Activated CD8-positive, alpha-beta memory T cell treated with anti-CD3 and anti-CD28 coated beads, Interleukin-2, amount 10 ng/mL, durations not matched to agents 7 days and 5 days (primary cell): ENCODE measurements at regions not wholly inside any gene's neighbourhood (a gene's known extent, or its start where the extent isn't known, plus 50 kb on each side); places are given as distances from the start of the nearest gene placed in this dataset.
"Not testable (repeated sequence)": the region's sequence is repeated elsewhere in the genome, so short reads cannot be mapped to it uniquely, and the experiment has no call there.

ENCODE experiments used
- ATAC-seq: fragments of 150-1000 bp; cut with Tn5 transposase; one replicate; pipeline ENCODE4 v1.10.0; 2021; ENCODE audit warnings: moderate library complexity
- CTCF ChIA-PET: fragments of 350-600 bp; sonication (Branson Sonifier 250); formaldehyde crosslinking; loops from one replicate; lab custom pipeline; 2021; ENCODE audit warnings: antibody characterized with exemption; lab: Charles Lee
- DNase-seq: peaks from one replicate; pipeline ENCODE4 v3.0.0-alpha.2; 2020
- H3K27ac Mint-ChIP-seq: one replicate; pipeline ENCODE4 v1.8.0; 2021; ENCODE audit warnings: mild to moderate bottlenecking, mixed read lengths
- H3K27me3 Mint-ChIP-seq: one replicate; pipeline ENCODE4 v1.8.0; 2021; ENCODE audit warnings: mixed read lengths
- H3K36me3 Mint-ChIP-seq: one replicate; pipeline ENCODE4 v1.8.0; 2021; ENCODE audit warnings: mild to moderate bottlenecking, mixed read lengths
- H3K4me1 Mint-ChIP-seq: one replicate; pipeline ENCODE4 v1.8.0; 2021; ENCODE audit warnings: mixed read lengths
- H3K4me3 Mint-ChIP-seq: one replicate; pipeline ENCODE4 v1.8.0; 2021; ENCODE audit warnings: mild to moderate bottlenecking, moderate library complexity, mixed read lengths
- H3K9me3 Mint-ChIP-seq: one replicate; pipeline ENCODE4 v1.8.0; 2022; ENCODE audit warnings: low read depth, mixed read lengths

GRCh38 chr4:173684223-173684622 lies 154.2 kb upstream of the HAND2 start:
- Mint-ChIP-seq H3K4me1 (no peaks in the 10 kb centered on the region), H3K4me3 (no peak overlapping the region), H3K27ac (no peak overlapping the region), H3K36me3 (no peaks in the 10 kb centered on the region), H3K9me3 (no peaks in the 10 kb centered on the region), H3K27me3 (no peaks in the 10 kb centered on the region)
- CTCF ChIA-PET: no interaction called here
- ATAC-seq (no peak), DNase-seq (no peak)

- no peaks in the 10 kb centered on the region for H3K27me3 Mint-ChIP-seq
- DNase-seq (no peak), ATAC-seq (no peak)
- H3K27ac Mint-ChIP-seq: no peak overlapping the region
- CTCF ChIA-PET: no interaction called here
- H3K9me3 Mint-ChIP-seq: no peaks in the 10 kb centered on the region
- no peak overlapping the region for H3K4me3 Mint-ChIP-seq
- H3K4me1 Mint-ChIP-seq: no peaks in the 10 kb centered on the region
- no peaks in the 10 kb centered on the region for H3K36me3 Mint-ChIP-seq
Measured at GRCh38 chr4:173682609-173683008, 152.6 kb upstream of the HAND2 start.

GRCh38 chr4:173680278-173680677 lies 150.2 kb upstream of the HAND2 start:
- Mint-ChIP-seq H3K36me3 (no peaks in the 10 kb centered on the region), H3K9me3 (no peaks in the 10 kb centered on the region), H3K27me3 (no peaks in the 10 kb centered on the region), H3K4me1 (no peaks in the 10 kb centered on the region), H3K4me3 (no peak overlapping the region), H3K27ac (no peak overlapping the region)
- DNase-seq: no peak
- CTCF ChIA-PET: no interaction called here
- ATAC-seq: no peak

GRCh38 chr4:173675446-173675845 lies 145.4 kb upstream of the HAND2 start:
- H3K9me3 Mint-ChIP-seq: no peaks in the 10 kb centered on the region
- no peak for ATAC-seq
- no peak overlapping the region for H3K27ac Mint-ChIP-seq
- CTCF ChIA-PET: no interaction called here
- H3K36me3 Mint-ChIP-seq: no peaks in the 10 kb centered on the region
- H3K4me1 Mint-ChIP-seq: no peaks in the 10 kb centered on the region
- DNase-seq: no peak
- H3K4me3 Mint-ChIP-seq: no peak overlapping the region
- H3K27me3 Mint-ChIP-seq: no peaks in the 10 kb centered on the region

GRCh38 chr4:173669460-173670179 lies 139.6 kb upstream of the HAND2 start:
- no peak for ATAC-seq
- CTCF ChIA-PET: no interaction called here
- no peaks in the 10 kb centered on the region for H3K27me3 Mint-ChIP-seq

GRCh38 chr4:173661001-173661400 lies 131.0 kb upstream of the HAND2 start:
- ATAC-seq (no peak), DNase-seq (no peak)
- Mint-ChIP-seq H3K36me3 (no peaks in the 10 kb centered on the region), H3K9me3 (no peaks in the 10 kb centered on the region), H3K27me3 (no peaks in the 10 kb centered on the region), H3K4me3 (no peak overlapping the region), H3K4me1 (no peaks in the 10 kb centered on the region), H3K27ac (no peak overlapping the region)
- CTCF ChIA-PET: no interaction called here

More at GRCh38 chr4:173669460-173670179, 139.6 kb upstream of the HAND2 start:
- no peaks in the 10 kb centered on the region for H3K4me1 Mint-ChIP-seq
- no peaks in the 10 kb centered on the region for H3K36me3 Mint-ChIP-seq
- no peak overlapping the region for H3K27ac Mint-ChIP-seq
- no peaks in the 10 kb centered on the region for H3K9me3 Mint-ChIP-seq
- DNase-seq: no peak
- H3K4me3 Mint-ChIP-seq: no peak overlapping the region

GRCh38 chr4:173656898-173657297 lies 126.9 kb upstream of the HAND2 start:
- DNase-seq: no peak
- no peaks in the 10 kb centered on the region for H3K36me3 Mint-ChIP-seq
- no peaks in the 10 kb centered on the region for H3K9me3 Mint-ChIP-seq
- no peak overlapping the region for H3K27ac Mint-ChIP-seq
- H3K27me3 Mint-ChIP-seq: no peaks in the 10 kb centered on the region
- H3K4me1 Mint-ChIP-seq: no peaks in the 10 kb centered on the region
- H3K4me3 Mint-ChIP-seq: no peak overlapping the region
- CTCF ChIA-PET: no interaction called here
- ATAC-seq: no peak

- Mint-ChIP-seq H3K36me3 (no peaks in the 10 kb centered on the region), H3K27ac (no peak overlapping the region), H3K27me3 (no peaks in the 10 kb centered on the region), H3K9me3 (no peaks in the 10 kb centered on the region), H3K4me3 (no peak overlapping the region), H3K4me1 (no peaks in the 10 kb centered on the region)
- ATAC-seq: no peak
- no peak for DNase-seq
- CTCF ChIA-PET: interaction anchor here (0.7 kb wide), 1 partner anchor 27 kb away, joined by 3 read pairs; no protein-coding TSS in a partner anchor
Measured at GRCh38 chr4:173652283-173652931, 122.4 kb upstream of the HAND2 start.

- no peak for ATAC-seq
- Mint-ChIP-seq H3K4me3 (no peak overlapping the region), H3K4me1 (no peaks in the 10 kb centered on the region), H3K9me3 (no peaks in the 10 kb centered on the region), H3K36me3 (no peaks in the 10 kb centered on the region), H3K27ac (no peak overlapping the region), H3K27me3 (no peaks in the 10 kb centered on the region)
- CTCF ChIA-PET: no interaction called here
- no peak for DNase-seq
Measured at GRCh38 chr4:173651651-173652282, 121.7 kb upstream of the HAND2 start.

DNA sequence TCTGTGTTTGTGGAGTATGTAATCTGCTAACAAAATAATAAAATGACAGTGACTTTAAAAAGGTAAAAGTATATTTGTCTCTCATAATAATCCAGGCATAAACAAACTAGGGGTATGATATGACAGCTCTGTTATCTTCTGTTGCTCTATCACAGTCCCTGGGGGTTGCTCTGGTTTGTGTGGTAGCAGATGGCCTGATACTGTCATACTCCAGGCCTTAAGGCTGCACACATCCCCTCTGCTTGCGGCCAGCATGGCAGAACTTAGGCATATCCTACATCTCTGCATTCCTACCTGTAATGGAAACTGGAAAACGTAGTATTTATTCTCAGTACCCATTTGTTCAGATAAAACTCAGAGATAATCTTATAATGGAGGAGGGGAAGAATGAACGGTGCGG lies 117.9 kb upstream of the HAND2 start:
- DNase-seq: no peak
- no peaks in the 10 kb centered on the region for H3K36me3 Mint-ChIP-seq
- no peaks in the 10 kb centered on the region for H3K4me1 Mint-ChIP-seq
- no peak overlapping the region for H3K27ac Mint-ChIP-seq
- no peak for ATAC-seq
- no peaks in the 10 kb centered on the region for H3K27me3 Mint-ChIP-seq
- no peaks in the 10 kb centered on the region for H3K9me3 Mint-ChIP-seq
- no peak overlapping the region for H3K4me3 Mint-ChIP-seq
- CTCF ChIA-PET: no interaction called here

DNA sequence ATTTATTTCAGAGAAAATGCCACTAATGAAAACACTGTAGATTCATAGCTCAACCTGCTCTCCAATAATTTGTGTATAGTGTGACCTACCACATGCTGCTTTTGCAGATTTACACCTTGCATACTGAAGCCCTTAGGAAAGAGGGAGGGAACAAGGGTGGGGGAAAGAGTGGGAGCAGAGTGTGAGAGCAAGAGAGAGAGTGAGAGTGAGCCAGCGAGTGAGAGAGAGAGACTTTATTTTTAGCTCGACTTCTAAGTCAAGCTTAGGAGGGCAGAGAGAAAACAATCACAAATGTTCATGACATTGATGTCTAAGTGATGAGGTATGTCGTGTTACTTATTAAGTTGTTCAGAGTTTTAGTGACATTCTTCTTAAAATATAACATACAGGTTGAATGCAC lies 112.5 kb upstream of the HAND2 start:
- H3K9me3 Mint-ChIP-seq: no peaks in the 10 kb centered on the region
- H3K27me3 Mint-ChIP-seq: no peaks in the 10 kb centered on the region
- H3K36me3 Mint-ChIP-seq: no peaks in the 10 kb centered on the region
- CTCF ChIA-PET: no interaction called here
- DNase-seq (no peak), ATAC-seq (no peak)
- no peak overlapping the region for H3K4me3 Mint-ChIP-seq
- no peaks in the 10 kb centered on the region for H3K4me1 Mint-ChIP-seq
- no peak overlapping the region for H3K27ac Mint-ChIP-seq

- H3K4me1 Mint-ChIP-seq: no peaks in the 10 kb centered on the region
- H3K27ac Mint-ChIP-seq: no peak overlapping the region
- peaks cover 6% of the 10 kb centered on the region for H3K9me3 Mint-ChIP-seq
- H3K36me3 Mint-ChIP-seq: no peaks in the 10 kb centered on the region
- DNase-seq (no peak), ATAC-seq (no peak)
- CTCF ChIA-PET: no interaction called here
- no peak overlapping the region for H3K4me3 Mint-ChIP-seq
- no peaks in the 10 kb centered on the region for H3K27me3 Mint-ChIP-seq
Measured at GRCh38 chr4:173635395-173635794, 105.4 kb upstream of the HAND2 start.

DNA sequence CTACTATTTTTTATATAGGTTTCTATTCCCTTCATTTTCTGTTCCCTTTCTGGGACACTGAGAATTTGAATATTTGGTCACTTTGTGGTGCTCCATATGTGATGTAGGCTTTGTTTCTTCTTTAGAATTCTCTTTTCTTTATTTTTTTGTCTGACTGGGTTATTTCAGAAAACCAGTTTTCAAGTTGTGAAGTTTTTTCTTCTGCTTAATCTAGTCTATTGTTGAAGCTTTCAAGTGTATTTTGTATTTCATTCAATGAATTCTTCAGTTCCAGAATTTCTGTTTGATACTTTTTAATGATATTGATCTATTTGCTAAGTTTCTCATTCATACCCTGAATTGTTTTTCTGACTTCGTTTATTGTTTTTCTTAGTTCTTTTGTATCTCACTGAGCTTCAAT lies 96.2 kb upstream of the HAND2 start:
- Mint-ChIP-seq H3K9me3 (peaks cover 11% of the 10 kb centered on the region), H3K36me3 (no peaks in the 10 kb centered on the region), H3K27ac (no peak overlapping the region), H3K4me3 (no peak overlapping the region), H3K4me1 (no peaks in the 10 kb centered on the region), H3K27me3 (no peaks in the 10 kb centered on the region)
- CTCF ChIA-PET: no interaction called here
- DNase-seq (no peak), ATAC-seq (no peak)

DNA sequence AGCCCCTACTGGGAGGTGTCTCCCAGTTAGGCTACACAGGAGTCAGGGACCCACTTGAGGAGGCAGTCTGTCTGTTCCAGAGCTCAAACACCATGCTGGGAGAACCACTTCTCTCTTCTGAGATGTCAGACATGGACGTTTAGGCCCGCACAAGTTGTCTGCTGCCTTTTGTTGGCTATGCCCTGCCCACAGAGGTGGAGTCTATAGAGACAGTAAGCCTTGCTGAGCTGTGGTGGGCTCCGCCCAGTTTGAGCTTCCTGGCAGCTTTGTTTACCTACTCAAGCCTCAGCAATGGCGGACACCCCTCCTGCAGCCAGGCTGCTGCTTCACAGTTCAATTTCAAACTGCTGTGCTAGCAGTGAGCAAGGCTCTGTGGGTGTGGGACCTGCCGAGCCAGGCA lies 88.6 kb upstream of the HAND2 start:
- H3K36me3 Mint-ChIP-seq, H3K27me3 Mint-ChIP-seq, H3K9me3 Mint-ChIP-seq, DNase-seq, H3K4me1 Mint-ChIP-seq, H3K4me3 Mint-ChIP-seq, H3K27ac Mint-ChIP-seq, ATAC-seq, CTCF ChIA-PET: not testable (repeated sequence)
